DOHH2 (cell line): ENCODE measurements at regions not wholly inside any gene's neighbourhood (a gene's known extent, or its start where the extent isn't known, plus 50 kb on each side); places are given as distances from the start of the nearest gene placed in this dataset.
"Not testable (repeated sequence)": the region's sequence is repeated elsewhere in the genome, so short reads cannot be mapped to it uniquely, and the experiment has no call there.

Source experiments
- H3F3A ChIP-seq: fragments of 200-600 bp; sonication (generic), shearing (Covaris generic); 2 replicates; pipeline ENCODE4 v1.6.0; 2016; ENCODE audit warnings: antibody characterized with exemption, mild to moderate bottlenecking; ENCODE audit not compliant: control insufficient read depth, insufficient read depth
- H3K27ac ChIP-seq: fragments of 200-600 bp; sonication (generic); 2 replicates; pipeline ENCODE4 v1.5.1; 2014; ENCODE audit warnings: low read depth, mild to moderate bottlenecking, low read length, moderate library complexity
- H3K27me3 ChIP-seq: fragments of 200-600 bp; sonication (generic); 2 replicates; pipeline ENCODE4 v1.6.1; 2014; ENCODE audit warnings: mild to moderate bottlenecking, low read length, mixed read lengths; ENCODE audit not compliant: control insufficient read depth
- H3K36me3 ChIP-seq: fragments of 200-600 bp; sonication (generic); 2 replicates; pipeline ENCODE4 v1.6.1; 2014; ENCODE audit warnings: mild to moderate bottlenecking, low read length, moderate library complexity, mixed read lengths; ENCODE audit not compliant: control insufficient read depth
- H3K4me1 ChIP-seq: fragments of 200-600 bp; sonication (generic); 2 replicates; pipeline ENCODE4 v1.6.1; 2014; ENCODE audit warnings: mild to moderate bottlenecking, low read length, mixed read lengths; ENCODE audit not compliant: control insufficient read depth
- H3K4me2 ChIP-seq: fragments of 200-600 bp; sonication (generic); 2 replicates; pipeline ENCODE4 v1.6.0; 2014; ENCODE audit warnings: mild to moderate bottlenecking, low read length, moderate library complexity
- H3K4me3 ChIP-seq: fragments of 200-600 bp; sonication (generic); 2 replicates; pipeline ENCODE4 v1.5.1; 2014; ENCODE audit warnings: mild to moderate bottlenecking, low read length, mixed read lengths
- H3K79me2 ChIP-seq: fragments of 200-600 bp; sonication (generic); 2 replicates; pipeline ENCODE4 v1.6.1; 2014; ENCODE audit warnings: mild to moderate bottlenecking, low read length, mixed read lengths; ENCODE audit not compliant: control insufficient read depth
- H3K9me2 ChIP-seq: fragments of 200-600 bp; sonication (generic); replicated peaks from 2 replicates; pipeline ENCODE4 v1.6.1; 2014; ENCODE audit warnings: mild to moderate bottlenecking, low read length, mixed read lengths; ENCODE audit not compliant: control insufficient read depth
- H3K9me3 ChIP-seq: fragments of 200-600 bp; sonication (generic); 2 replicates; pipeline ENCODE4 v1.6.1; 2014; ENCODE audit warnings: antibody characterized with exemption, low read length, mixed read lengths; ENCODE audit not compliant: control insufficient read depth, insufficient read depth
- H4K20me1 ChIP-seq: fragments of 200-600 bp; sonication (generic); 2 replicates; pipeline ENCODE4 v1.6.0; 2014; ENCODE audit warnings: low read depth, mild to moderate bottlenecking, antibody characterized with exemption, low read length, moderate library complexity; ENCODE audit not compliant: control insufficient read depth, insufficient read depth
- EZH2phosphoT487 ChIP-seq: fragments of 200-600 bp; sonication (generic); IDR thresholded peaks from 2 replicates; pipeline ENCODE4 v1.6.1; 2017; ENCODE audit warnings: borderline replicate concordance, mild to moderate bottlenecking, antibody characterized with exemption, low read length, moderate library complexity, mixed read lengths
- TF ChIP-seq, protein P1 (sequence below): fragments of 200-600 bp; sonication (generic); IDR thresholded peaks from one replicate; pipeline ENCODE4 v1.5.1; 2014; ENCODE audit warnings: antibody characterized with exemption, mild to moderate bottlenecking, low read depth, low read length; ENCODE audit not compliant: poor library complexity, severe bottlenecking

DNA sequence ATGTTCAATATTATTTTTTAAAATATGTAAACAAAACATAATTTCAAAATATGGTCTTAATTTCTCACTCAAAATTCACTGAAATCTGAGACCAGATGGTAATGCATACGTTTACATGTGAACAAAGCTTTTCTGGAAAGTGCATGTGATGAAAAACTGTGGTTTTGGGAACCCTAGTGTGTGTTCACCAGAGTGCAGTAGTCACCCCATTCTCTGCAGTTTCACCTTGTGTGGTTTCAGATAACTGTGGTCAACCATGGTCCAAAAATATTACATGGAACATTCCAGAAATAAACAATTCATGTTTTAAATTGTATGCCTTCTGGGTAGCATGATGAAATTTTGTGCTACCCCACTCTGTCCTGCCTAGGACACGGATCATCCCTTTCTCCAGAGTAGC, 2021.9 kb downstream of the MRPL39 start:
- Histone ChIP-seq H3K27ac (no peak overlapping the region), H3K27me3 (no peaks in the 10 kb centered on the region), H3K36me3 (no peaks in the 10 kb centered on the region), H3K4me3 (no peak overlapping the region), H3F3A (no peaks in the 10 kb centered on the region), H4K20me1 (no peaks in the 10 kb centered on the region), H3K4me1 (no peaks in the 10 kb centered on the region), H3K4me2 (no peak overlapping the region), H3K9me3 (peaks cover 3% of the 10 kb centered on the region; the same call in 1 of the 2 replicates), H3K79me2 (no peaks in the 10 kb centered on the region), H3K9me2 (no peaks in the 10 kb centered on the region)
- TF ChIP-seq EZH2phosphoT487: no peak

DNA sequence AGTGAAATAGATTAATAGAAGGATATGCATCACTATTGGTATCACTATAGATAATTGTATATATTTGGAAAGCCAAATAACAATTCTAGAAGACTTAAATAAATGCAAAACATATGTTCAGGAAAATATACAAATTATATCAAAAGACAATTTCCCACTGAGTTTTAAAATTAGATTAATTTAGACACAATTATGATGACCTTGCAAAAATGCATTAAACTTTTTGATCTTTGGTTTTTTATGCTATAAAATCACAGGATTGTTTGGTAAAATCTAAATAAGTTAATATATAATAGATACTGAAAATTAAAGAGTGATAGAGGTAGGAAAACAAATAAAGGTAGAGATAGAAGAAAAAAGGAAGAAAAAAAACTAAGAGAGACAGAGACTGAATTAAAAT, 2027.7 kb downstream of the MRPL39 start:
- H3K27ac ChIP-seq: no peak overlapping the region
- no peaks in the 10 kb centered on the region for H3K9me3 ChIP-seq
- no peaks in the 10 kb centered on the region for H3F3A ChIP-seq
- H3K27me3 ChIP-seq: no peaks in the 10 kb centered on the region
- no peak overlapping the region for H3K4me3 ChIP-seq
- H3K4me2 ChIP-seq: no peak overlapping the region
- no peaks in the 10 kb centered on the region for H3K79me2 ChIP-seq
- H3K9me2 ChIP-seq: no peaks in the 10 kb centered on the region
- TF ChIP-seq, protein P1, sequence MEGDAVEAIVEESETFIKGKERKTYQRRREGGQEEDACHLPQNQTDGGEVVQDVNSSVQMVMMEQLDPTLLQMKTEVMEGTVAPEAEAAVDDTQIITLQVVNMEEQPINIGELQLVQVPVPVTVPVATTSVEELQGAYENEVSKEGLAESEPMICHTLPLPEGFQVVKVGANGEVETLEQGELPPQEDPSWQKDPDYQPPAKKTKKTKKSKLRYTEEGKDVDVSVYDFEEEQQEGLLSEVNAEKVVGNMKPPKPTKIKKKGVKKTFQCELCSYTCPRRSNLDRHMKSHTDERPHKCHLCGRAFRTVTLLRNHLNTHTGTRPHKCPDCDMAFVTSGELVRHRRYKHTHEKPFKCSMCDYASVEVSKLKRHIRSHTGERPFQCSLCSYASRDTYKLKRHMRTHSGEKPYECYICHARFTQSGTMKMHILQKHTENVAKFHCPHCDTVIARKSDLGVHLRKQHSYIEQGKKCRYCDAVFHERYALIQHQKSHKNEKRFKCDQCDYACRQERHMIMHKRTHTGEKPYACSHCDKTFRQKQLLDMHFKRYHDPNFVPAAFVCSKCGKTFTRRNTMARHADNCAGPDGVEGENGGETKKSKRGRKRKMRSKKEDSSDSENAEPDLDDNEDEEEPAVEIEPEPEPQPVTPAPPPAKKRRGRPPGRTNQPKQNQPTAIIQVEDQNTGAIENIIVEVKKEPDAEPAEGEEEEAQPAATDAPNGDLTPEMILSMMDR: no peak
- no peak for TF ChIP-seq EZH2phosphoT487
- no peaks in the 10 kb centered on the region for H4K20me1 ChIP-seq
- H3K4me1 ChIP-seq: no peaks in the 10 kb centered on the region
- no peaks in the 10 kb centered on the region for H3K36me3 ChIP-seq

DNA sequence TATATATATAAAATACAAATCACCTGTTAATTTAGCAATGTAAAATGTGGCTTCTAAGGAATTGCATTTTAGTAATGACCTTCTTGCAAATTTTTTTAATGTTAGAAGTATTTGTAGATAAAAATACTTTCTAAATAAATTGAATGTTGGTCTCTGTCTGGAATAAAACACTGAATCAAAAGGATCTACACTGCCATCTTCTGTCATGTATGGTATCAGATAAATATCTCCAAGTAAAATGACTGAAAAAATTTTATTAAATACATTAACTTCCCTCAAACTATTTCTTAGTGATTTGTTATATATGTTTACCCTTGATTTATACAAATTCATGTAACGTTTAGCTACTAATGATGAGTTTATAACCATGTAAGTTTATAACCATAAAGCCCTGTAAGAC, 2029.3 kb downstream of the MRPL39 start:
- no peaks in the 10 kb centered on the region for H3K4me1 ChIP-seq
- no peaks in the 10 kb centered on the region for H3K9me2 ChIP-seq
- H3K27me3 ChIP-seq: no peaks in the 10 kb centered on the region
- no peaks in the 10 kb centered on the region for H3K36me3 ChIP-seq
- H3K4me3 ChIP-seq: no peak overlapping the region
- H4K20me1 ChIP-seq: no peaks in the 10 kb centered on the region
- TF ChIP-seq, protein P1: no peak
- TF ChIP-seq EZH2phosphoT487: no peak
- H3K27ac ChIP-seq: no peak overlapping the region
- no peaks in the 10 kb centered on the region for H3K9me3 ChIP-seq
- no peaks in the 10 kb centered on the region for H3F3A ChIP-seq
- no peaks in the 10 kb centered on the region for H3K79me2 ChIP-seq
- no peak overlapping the region for H3K4me2 ChIP-seq

DNA sequence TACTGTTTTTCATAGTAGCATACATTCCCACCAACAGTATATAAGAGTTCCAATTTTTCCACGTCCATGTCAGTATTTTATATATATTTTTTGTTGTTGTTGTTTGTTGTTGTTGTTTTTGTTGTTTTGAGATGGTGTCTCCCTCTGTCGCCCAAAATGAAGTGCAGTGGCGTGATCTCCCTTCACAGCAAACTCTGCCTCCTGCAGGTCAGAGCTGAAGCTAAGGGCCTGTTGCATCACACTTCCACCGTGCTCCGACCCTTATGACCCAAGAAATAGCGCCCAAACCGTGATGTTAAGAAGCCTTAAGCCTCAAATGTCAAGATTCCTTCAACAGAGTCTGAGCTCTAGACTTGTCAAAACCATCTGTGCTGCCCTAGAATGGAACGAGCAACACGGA, 2032.3 kb downstream of the MRPL39 start:
- H3K27ac ChIP-seq: no peak overlapping the region
- no peaks in the 10 kb centered on the region for H3K79me2 ChIP-seq
- no peak overlapping the region for H3K4me2 ChIP-seq
- no peaks in the 10 kb centered on the region for H3F3A ChIP-seq
- H4K20me1 ChIP-seq: no peaks in the 10 kb centered on the region
- TF ChIP-seq, protein P1: no peak
- TF ChIP-seq EZH2phosphoT487: no peak
- H3K9me3 ChIP-seq: no peaks in the 10 kb centered on the region
- H3K4me3 ChIP-seq: no peak overlapping the region
- H3K36me3 ChIP-seq: no peaks in the 10 kb centered on the region
- no peaks in the 10 kb centered on the region for H3K27me3 ChIP-seq
- H3K4me1 ChIP-seq: no peaks in the 10 kb centered on the region
- H3K9me2 ChIP-seq: no peaks in the 10 kb centered on the region

DNA sequence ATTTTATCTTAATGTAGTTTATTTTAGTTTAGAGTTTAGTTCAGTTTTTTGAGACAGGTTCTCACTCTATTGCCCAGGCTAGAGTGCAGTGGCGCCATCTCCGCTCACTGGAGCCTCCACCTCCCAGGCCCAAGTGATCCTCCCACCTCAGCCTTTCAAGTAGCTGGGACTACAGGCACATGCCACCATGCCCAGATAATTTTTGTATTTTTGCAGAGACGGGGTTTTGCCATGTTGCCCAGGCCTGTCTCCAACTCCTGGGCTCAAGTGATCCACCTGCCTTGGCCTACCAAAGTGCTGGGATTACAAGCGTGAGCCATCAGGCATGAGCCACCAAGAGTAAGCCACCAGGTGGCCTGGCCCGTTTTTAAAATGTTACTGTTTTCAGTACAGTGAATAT, 2058.4 kb downstream of the MRPL39 start:
- H3F3A ChIP-seq, H3K27me3 ChIP-seq, H3K9me3 ChIP-seq, H3K27ac ChIP-seq, H4K20me1 ChIP-seq, H3K4me1 ChIP-seq, H3K4me3 ChIP-seq, H3K9me2 ChIP-seq, H3K36me3 ChIP-seq, H3K79me2 ChIP-seq, H3K4me2 ChIP-seq: not testable (repeated sequence)
